GM23248 (cell line): ENCODE measurements at regions not wholly inside any gene's neighbourhood (a gene's known extent, or its start where the extent isn't known, plus 50 kb on each side); places are given as distances from the start of the nearest gene placed in this dataset.
"Not testable (repeated sequence)": the region's sequence is repeated elsewhere in the genome, so short reads cannot be mapped to it uniquely, and the experiment has no call there.

Experiments used
- EZH2 ChIP-seq: fragments of 200-600 bp; sonication (generic); IDR thresholded peaks from 2 replicates; pipeline ENCODE4 v1.6.1; 2018; ENCODE audit warnings: antibody characterized with exemption, mild to moderate bottlenecking; ENCODE audit not compliant: insufficient read depth, poor library complexity, severe bottlenecking
- EZH2phosphoT487 ChIP-seq: fragments of 200-600 bp; sonication (generic); IDR thresholded peaks from 2 replicates; pipeline ENCODE4 v1.6.1; 2018; ENCODE audit warnings: antibody characterized with exemption, moderate library complexity, mild to moderate bottlenecking, low read depth; ENCODE audit not compliant: insufficient read depth

- not testable (repeated sequence) for TF ChIP-seq EZH2, EZH2phosphoT487
These were observed 110.0 kb upstream of the PPP1R9A start for GRCh38 chr7:94797404-94797803.
